Erythroblast (primary cell): ENCODE measurements at regions not wholly inside any gene's neighbourhood (a gene's known extent, or its start where the extent isn't known, plus 50 kb on each side); places are given as distances from the start of the nearest gene placed in this dataset.

Experiments used
- GATA1 ChIP-seq: IDR thresholded peaks from 2 replicates; pipeline ENCODE4 v1.6.1; 2011; ENCODE audit warnings: low read depth, mild to moderate bottlenecking, control low read depth, low read length, moderate library complexity
- POLR2A ChIP-seq: IDR thresholded peaks from 2 replicates; pipeline ENCODE4 v1.6.1; 2011; ENCODE audit warnings: mild to moderate bottlenecking, low read length

DNA sequence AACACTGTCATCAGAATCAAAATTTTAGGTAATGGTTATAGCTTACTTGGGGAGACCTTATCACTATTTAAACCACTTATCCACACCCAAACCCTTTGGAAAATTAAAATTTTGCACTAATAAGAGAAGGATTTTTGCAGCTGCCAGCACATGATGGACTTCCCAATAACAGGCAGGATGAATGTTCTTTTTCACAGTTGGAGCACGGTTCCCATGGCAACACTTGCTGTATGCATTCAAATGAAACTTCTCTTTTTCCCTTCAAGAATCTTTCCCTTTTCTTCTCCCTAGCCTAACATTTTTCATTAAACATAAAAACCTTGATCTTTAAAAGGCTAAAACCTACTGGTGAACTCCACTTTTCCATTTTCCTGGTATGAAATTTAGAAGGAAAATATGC lies 768.2 kb downstream of the KCTD8 start:
- no peak for TF ChIP-seq POLR2A
- TF ChIP-seq GATA1: no peak
